ENCODE measurements at regions not wholly inside any gene's neighbourhood (a gene's known extent, or its start where the extent isn't known, plus 50 kb on each side); places are given as distances from the start of the nearest gene placed in this dataset.

GRCh38 chrX:26747877-26748276 is 531.9 kb downstream of the MAGEB5 start:
- FAIRE-seq (no peak), DNase-seq (ENCODE audit: insufficient read length, low spot score) (no peak)
- no peak for TF ChIP-seq CTCF (IDR thresholded peaks at IDR 0.05; ENCODE audit: insufficient read depth, missing control alignments)

GRCh38 chrX:26722666-26723428 is 506.9 kb downstream of the MAGEB5 start:
- no peak for FAIRE-seq
- no peak for TF ChIP-seq CTCF (IDR thresholded peaks at IDR 0.05; ENCODE audit: insufficient read depth, missing control alignments)

GRCh38 chrX:26672571-26672970 is 456.6 kb downstream of the MAGEB5 start:
- no peak for FAIRE-seq
- TF ChIP-seq CTCF (IDR thresholded peaks at IDR 0.05; ENCODE audit: insufficient read depth, missing control alignments) = no peak
- no peak for DNase-seq (ENCODE audit: insufficient read length, low spot score)

More at GRCh38 chrX:26722666-26723428, 506.9 kb downstream of the MAGEB5 start:
- no peak for DNase-seq (ENCODE audit: insufficient read length, low spot score)

GRCh38 chrX:26670521-26670920 is 454.6 kb downstream of the MAGEB5 start:
- no peak for TF ChIP-seq CTCF (IDR thresholded peaks at IDR 0.05; ENCODE audit: insufficient read depth, missing control alignments)
- DNase-seq (ENCODE audit: insufficient read length, low spot score) (no peak), FAIRE-seq (no peak)

- no peak for DNase-seq (ENCODE audit: insufficient read length, low spot score)
- no peak for TF ChIP-seq CTCF (IDR thresholded peaks at IDR 0.05; ENCODE audit: insufficient read depth, missing control alignments)
- FAIRE-seq = no peak
Observed at GRCh38 chrX:26664919-26665318, 448.9 kb downstream of the MAGEB5 start.

GRCh38 chrX:26653050-26653449 is 437.1 kb downstream of the MAGEB5 start:
- no peak for DNase-seq (ENCODE audit: insufficient read length, low spot score)
- FAIRE-seq = no peak
- TF ChIP-seq CTCF (IDR thresholded peaks at IDR 0.05; ENCODE audit: insufficient read depth, missing control alignments) = no peak

- FAIRE-seq (no peak), DNase-seq (ENCODE audit: insufficient read length, low spot score) (no peak)
- TF ChIP-seq CTCF (IDR thresholded peaks at IDR 0.05; ENCODE audit: insufficient read depth, missing control alignments) = no peak
Observed at GRCh38 chrX:26651755-26652154, 435.8 kb downstream of the MAGEB5 start.
